SK-N-SH (cell line): ENCODE measurements at regions not wholly inside any gene's neighbourhood (a gene's known extent, or its start where the extent isn't known, plus 50 kb on each side); places are given as distances from the start of the nearest gene placed in this dataset.

Source experiments
- CTCF ChIA-PET: fragments of 300-600, 350-600 bp; formaldehyde crosslinking; extraction: SDS; loops from one replicate; lab custom pipeline; 2021; lab: Yijun Ruan, JAX
- POLR2A ChIA-PET: fragments of 350-600 bp; sonication (Branson Sonifier 250); formaldehyde crosslinking; extraction: SDS; loops from one replicate; lab custom pipeline; 2020; ENCODE audit warnings: antibody characterized with exemption, inconsistent platforms; lab: Yijun Ruan, JAX
- DNase-seq: peaks from one replicate; pipeline ENCODE4 v3.0.0; 2012
- H2AFZ ChIP-seq: fragments of 200-600 bp; sonication (generic); 2 replicates; pipeline ENCODE4 v1.8.1; 2016; ENCODE audit warnings: antibody characterized with exemption, mild to moderate bottlenecking, low read depth
- H3F3A ChIP-seq: fragments of 200-600 bp; sonication (generic); replicated peaks from 2 replicates; pipeline ENCODE3; 2016; ENCODE audit warnings: antibody characterized with exemption, mild to moderate bottlenecking; ENCODE audit not compliant: insufficient read depth
- H3K27ac ChIP-seq, 2 experiments: fragments of 200-500 bp in 1 of 2; fragments of 200-600 bp in 1 of 2; sonication (Bioruptor generic) in 1 of 2; sonication (generic), shearing (Covaris generic) in 1 of 2; 2 replicates each; pipeline versions ENCODE4 v1.5.1 to v1.6.1; 2014 to 2016; ENCODE audit warnings: low read depth in 2 of 2, inconsistent platforms in 1 of 2, low read length in 1 of 2, mild to moderate bottlenecking in 1 of 2, mixed read lengths in 1 of 2
- H3K27me3 ChIP-seq: fragments of 200-600 bp; sonication (generic), shearing (Covaris generic); 2 replicates; pipeline ENCODE4 v1.6.1; 2016; ENCODE audit warnings: mixed run types; ENCODE audit not compliant: insufficient read depth
- H3K36me3 ChIP-seq, 2 experiments: fragments of 200-500 bp in 1 of 2; fragments of 200-600 bp in 1 of 2; sonication (Bioruptor generic) in 1 of 2; sonication (generic) in 1 of 2; replicated peaks in 1 of 2; 2 replicates each; pipeline versions ENCODE3 to v1.5.1; 2014 to 2016; ENCODE audit warnings: low read length in 1 of 2, mild to moderate bottlenecking in 1 of 2; ENCODE audit not compliant: insufficient read depth in 2 of 2, control insufficient read depth in 1 of 2
- H3K4me1 ChIP-seq, 2 experiments: fragments of 200-500 bp in 1 of 2; fragments of 200-600 bp in 1 of 2; sonication (Bioruptor generic) in 1 of 2; sonication (generic), shearing (Covaris generic) in 1 of 2; 2 replicates each; pipeline versions ENCODE4 v1.5.1 to v1.6.1; 2014 to 2016; ENCODE audit warnings: low read depth in 1 of 2, low read length in 1 of 2, mixed run types in 1 of 2; ENCODE audit not compliant: insufficient read depth in 2 of 2, control insufficient read depth in 1 of 2
- H3K4me2 ChIP-seq: fragments of 200-600 bp; sonication (generic), shearing (Covaris generic); 2 replicates; pipeline ENCODE4 v1.6.1; 2017; ENCODE audit warnings: mixed run types
- H3K4me3 ChIP-seq, 2 experiments: fragments of 200-500 bp in 1 of 2; fragments of 200-600 bp in 1 of 2; sonication (Bioruptor generic) in 1 of 2; sonication (generic), shearing (Covaris generic) in 1 of 2; 2 replicates each; pipeline versions ENCODE4 v1.5.1 to v1.8.1; 2014 to 2016; ENCODE audit warnings: low read depth in 2 of 2, inconsistent platforms in 1 of 2, low read length in 1 of 2, mild to moderate bottlenecking in 1 of 2, mixed read lengths in 1 of 2, moderate library complexity in 1 of 2
- H3K79me2 ChIP-seq: fragments of 200-600 bp; sonication (generic); 2 replicates; pipeline ENCODE4 v1.8.1; 2017; ENCODE audit warnings: mild to moderate bottlenecking; ENCODE audit not compliant: insufficient read depth
- H3K9ac ChIP-seq: fragments of 200-600 bp; sonication (generic); 2 replicates; pipeline ENCODE4 v1.6.1; 2017; ENCODE audit warnings: mixed run types
- H3K9me2 ChIP-seq: fragments of 200-600 bp; sonication (generic); 2 replicates; pipeline ENCODE4 v1.6.1; 2017; ENCODE audit warnings: mixed run types
- H3K9me3 ChIP-seq: fragments of 200-600 bp; sonication (generic); 2 replicates; pipeline ENCODE4 v1.6.1; 2017; ENCODE audit warnings: mixed run types, mild to moderate bottlenecking, moderate library complexity
- H4K20me1 ChIP-seq: fragments of 200-600 bp; sonication (generic); 2 replicates; pipeline ENCODE4 v1.6.1; 2017; ENCODE audit warnings: mild to moderate bottlenecking, mixed run types; ENCODE audit not compliant: insufficient read depth
- FOSL2 ChIP-seq: IDR thresholded peaks from 2 replicates; pipeline ENCODE4 v1.4.0; 2012; ENCODE audit warnings: low read depth, mild to moderate bottlenecking, moderate library complexity, borderline replicate concordance
- FOXJ3 ChIP-seq: sonication (generic); formaldehyde crosslinking; IDR thresholded peaks from 2 replicates; pipeline ENCODE4 v1.5.1; 2020; ENCODE audit warnings: mild to moderate bottlenecking, missing genetic modification reagents
- IRF3 ChIP-seq: fragments of 150-350 bp; IDR thresholded peaks from 2 replicates; pipeline ENCODE4 v1.6.1; 2016; ENCODE audit warnings: mild to moderate bottlenecking, low read depth, low read length
- MEF2A ChIP-seq: IDR thresholded peaks from 2 replicates; pipeline ENCODE4 v1.4.0; 2012; ENCODE audit warnings: low read depth, borderline replicate concordance
- NRF1 ChIP-seq: IDR thresholded peaks from 2 replicates; pipeline ENCODE4 v1.6.1; 2012; ENCODE audit warnings: low read depth, mild to moderate bottlenecking, low read length
- RAD21 ChIP-seq: IDR thresholded peaks from 2 replicates; pipeline ENCODE4 v1.6.1; 2012; ENCODE audit warnings: mild to moderate bottlenecking, low read length
- REST ChIP-seq: IDR thresholded peaks from 2 replicates; pipeline ENCODE4 v1.6.1; 2012; ENCODE audit warnings: mild to moderate bottlenecking, low read depth, low read length, moderate library complexity
- ZBTB33 ChIP-seq: IDR thresholded peaks from 2 replicates; pipeline ENCODE4 v1.4.0; 2012; ENCODE audit warnings: low read depth, borderline replicate concordance
- WGBS: methylation state at CpG from one replicate; pipeline ENCODE4 v1.1.6; 2017; ENCODE audit warnings: low lambda C conversion rate; 5-methylcytosine and 5-hydroxymethylcytosine counted together
- TF ChIP-seq, protein P1 (sequence below): IDR thresholded peaks from 2 replicates; pipeline ENCODE4 v1.4.0; 2012; ENCODE audit warnings: low read depth

- TF ChIP-seq REST: no peak
These were observed 617.9 kb downstream of the NTRK3 start (continued) for GRCh38 chr15:87638554-87639083.

- WGBS: 61% methylated on average over 1 of the region's 1 CpG
- CTCF ChIA-PET: no interaction called here
- no peaks in the 10 kb centered on the region for H4K20me1 ChIP-seq
These were observed 622.2 kb downstream of the NTRK3 start for GRCh38 chr15:87634361-87634760.

More at GRCh38 chr15:87634361-87634760, 622.2 kb downstream of the NTRK3 start:
- no peaks in the 10 kb centered on the region for H3K9me3 ChIP-seq
- no peaks in the 10 kb centered on the region for H3K27me3 ChIP-seq
- H3K9ac ChIP-seq: no peak overlapping the region
- no peak for DNase-seq
- H3K9me2 ChIP-seq: no peaks in the 10 kb centered on the region
- H3K27ac ChIP-seq: no peak overlapping the region
- H3K36me3 ChIP-seq: no peaks in the 10 kb centered on the region
- no peak overlapping the region for H3K4me2 ChIP-seq
- no peak overlapping the region for H3K4me3 ChIP-seq
- no peak overlapping the region for H2AFZ ChIP-seq
- no peaks in the 10 kb centered on the region; a peak in 1 of 4 replicates for H3K4me1 ChIP-seq
- no peaks in the 10 kb centered on the region for H3K79me2 ChIP-seq
- TF ChIP-seq ZBTB33: no peak
- no peak for TF ChIP-seq NRF1
- TF ChIP-seq, protein P1, sequence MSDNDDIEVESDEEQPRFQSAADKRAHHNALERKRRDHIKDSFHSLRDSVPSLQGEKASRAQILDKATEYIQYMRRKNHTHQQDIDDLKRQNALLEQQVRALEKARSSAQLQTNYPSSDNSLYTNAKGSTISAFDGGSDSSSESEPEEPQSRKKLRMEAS: no peak
- TF ChIP-seq FOXJ3 (CRISPR knock-in tag): no peak
- no peak for TF ChIP-seq IRF3
- TF ChIP-seq RAD21: no peak
- TF ChIP-seq MEF2A: no peak
- no peak for TF ChIP-seq FOSL2
- POLR2A ChIA-PET: no interaction called here
- no peaks in the 10 kb centered on the region for H3F3A ChIP-seq
